GM21367 (cell line): ENCODE measurements at regions not wholly inside any gene's neighbourhood (a gene's known extent, or its start where the extent isn't known, plus 50 kb on each side); places are given as distances from the start of the nearest gene placed in this dataset.
"Not testable (repeated sequence)": the region's sequence is repeated elsewhere in the genome, so short reads cannot be mapped to it uniquely, and the experiment has no call there.

ENCODE experiments used
- ATAC-seq: cut with Tn5 transposase; IDR thresholded peaks from one replicate; pipeline ENCODE4 v1.9.1; 2021; ENCODE audit not compliant: unreplicated experiment

GRCh38 chr1:182166750-182167149, 105.2 kb upstream of the ZNF648 start:
- no peak for ATAC-seq

GRCh38 chr1:182166321-182166720, 104.8 kb upstream of the ZNF648 start:
- ATAC-seq = no peak

- no peak for ATAC-seq
Measured at GRCh38 chr1:182164273-182164672, 102.8 kb upstream of the ZNF648 start.

- no peak for ATAC-seq
Measured at GRCh38 chr1:182163821-182164223, 102.3 kb upstream of the ZNF648 start.

- no peak for ATAC-seq
Measured at GRCh38 chr1:182159443-182159842, 97.9 kb upstream of the ZNF648 start.

GRCh38 chr1:182157187-182157586, 95.7 kb upstream of the ZNF648 start:
- no peak for ATAC-seq

- not testable (repeated sequence) for ATAC-seq
Measured at GRCh38 chr1:182154425-182154824, 92.9 kb upstream of the ZNF648 start.

- no peak for ATAC-seq
Measured at GRCh38 chr1:182149411-182149965, 88.0 kb upstream of the ZNF648 start.

- ATAC-seq = no peak
Measured at GRCh38 chr1:182147951-182148350, 86.4 kb upstream of the ZNF648 start.

- peak; percentile 85 for ATAC-seq
Measured at GRCh38 chr1:182147136-182147820, 85.8 kb upstream of the ZNF648 start.

GRCh38 chr1:182146286-182146685, 84.8 kb upstream of the ZNF648 start:
- no peak for ATAC-seq

GRCh38 chr1:182145441-182145840, 83.9 kb upstream of the ZNF648 start:
- ATAC-seq = no peak

GRCh38 chr1:182144646-182145030, 83.1 kb upstream of the ZNF648 start:
- no peak for ATAC-seq

GRCh38 chr1:182143825-182144645, 82.5 kb upstream of the ZNF648 start:
- ATAC-seq = no peak

- ATAC-seq = no peak
Measured at GRCh38 chr1:182143154-182143657, 81.7 kb upstream of the ZNF648 start.

- no peak for ATAC-seq
Measured at GRCh38 chr1:182142621-182143020, 81.1 kb upstream of the ZNF648 start.

GRCh38 chr1:182141040-182141439, 79.5 kb upstream of the ZNF648 start:
- ATAC-seq = no peak

- no peak for ATAC-seq
Measured at GRCh38 chr1:182139496-182139895, 78.0 kb upstream of the ZNF648 start.

- ATAC-seq = no peak
Measured at GRCh38 chr1:182137546-182137945, 76.0 kb upstream of the ZNF648 start.

GRCh38 chr1:182135946-182136345, 74.4 kb upstream of the ZNF648 start:
- no peak for ATAC-seq

GRCh38 chr1:182134257-182134656, 72.7 kb upstream of the ZNF648 start:
- no peak for ATAC-seq

- ATAC-seq = no peak
Measured at GRCh38 chr1:182133181-182133580, 71.7 kb upstream of the ZNF648 start.
